Central memory CD8-positive, alpha-beta T cell (primary cell): ENCODE measurements at regions not wholly inside any gene's neighbourhood (a gene's known extent, or its start where the extent isn't known, plus 50 kb on each side); places are given as distances from the start of the nearest gene placed in this dataset.
"Not testable (repeated sequence)": the region's sequence is repeated elsewhere in the genome, so short reads cannot be mapped to it uniquely, and the experiment has no call there.

ENCODE experiments used
- ATAC-seq: fragments of 150-1000 bp; cut with Tn5 transposase; replicated peaks from 2 replicates; pipeline ENCODE4 v1.10.0; 2022; ENCODE audit warnings: mild to moderate bottlenecking, moderate FRiP score, moderate number of reproducible peaks; ENCODE audit not compliant: poor library complexity, severe bottlenecking; ENCODE audit errors: extremely low read depth
- DNase-seq, 2 donors: peaks; one replicate each; pipeline ENCODE4 v3.0.0; 2021; ENCODE audit warnings: low spot score in 2 of 2
- H3K27ac Mint-ChIP-seq: one replicate; pipeline ENCODE4 v1.8.0; 2022; ENCODE audit warnings: low read depth, mild to moderate bottlenecking, moderate library complexity, mixed read lengths
- H3K27me3 Mint-ChIP-seq: one replicate; pipeline ENCODE4 v1.8.0; 2022; ENCODE audit warnings: mixed read lengths
- H3K36me3 Mint-ChIP-seq: one replicate; pipeline ENCODE4 v1.8.0; 2022; ENCODE audit warnings: mild to moderate bottlenecking, moderate library complexity, mixed read lengths; ENCODE audit not compliant: insufficient read depth
- H3K4me1 Mint-ChIP-seq: one replicate; pipeline ENCODE4 v1.8.0; 2022; ENCODE audit warnings: mixed read lengths
- H3K4me3 Mint-ChIP-seq: one replicate; pipeline ENCODE4 v1.8.0; 2022; ENCODE audit warnings: mild to moderate bottlenecking, moderate library complexity, mixed read lengths
- H3K9me3 Mint-ChIP-seq: one replicate; pipeline ENCODE4 v1.8.0; 2022; ENCODE audit warnings: mixed read lengths

DNA sequence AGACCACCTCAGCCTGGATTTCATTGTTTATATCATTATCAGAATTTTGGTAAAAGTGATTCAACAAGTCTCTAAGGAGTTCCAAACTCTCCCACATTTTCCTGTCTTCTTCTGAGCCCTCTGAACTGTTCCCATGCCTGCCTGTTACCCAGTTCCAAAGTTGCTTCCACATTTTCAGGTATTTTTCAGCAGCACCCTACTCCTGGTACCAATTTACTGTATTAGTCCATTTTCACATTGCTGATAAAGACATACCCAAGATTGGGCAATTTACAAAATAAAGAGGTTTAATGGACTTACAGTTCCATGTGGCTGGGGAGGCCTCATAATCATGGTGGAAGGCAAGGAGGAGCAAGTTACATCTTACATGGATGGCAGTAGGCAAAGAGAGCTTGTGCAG is 1087.3 kb downstream of the DIAPH3 start:
- not testable (repeated sequence) for H3K36me3 Mint-ChIP-seq, DNase-seq, H3K4me1 Mint-ChIP-seq, H3K27ac Mint-ChIP-seq, H3K4me3 Mint-ChIP-seq, H3K27me3 Mint-ChIP-seq, ATAC-seq
- H3K9me3 Mint-ChIP-seq = peaks cover 41% of the 10 kb centered on the region

DNA sequence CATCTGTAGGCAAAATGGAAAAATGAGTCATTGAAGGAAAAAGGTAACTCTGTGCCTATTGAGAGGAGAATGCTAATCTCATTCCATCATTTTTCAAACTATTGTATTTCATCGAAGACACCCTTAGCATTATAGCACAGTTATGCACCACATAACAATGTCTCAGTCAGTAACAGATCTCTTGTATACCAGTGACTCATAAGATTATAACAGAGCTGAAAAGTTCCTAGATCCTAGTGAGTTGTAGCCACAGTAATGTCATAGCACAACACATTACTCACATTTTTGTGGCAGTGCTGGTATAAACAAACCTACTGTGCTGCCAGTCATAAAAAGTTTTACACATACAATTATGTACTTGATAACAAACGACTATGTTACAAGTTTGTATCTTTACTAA is 1077.6 kb downstream of the DIAPH3 start:
- Mint-ChIP-seq H3K4me3 (no peak overlapping the region), H3K4me1 (no peaks in the 10 kb centered on the region), H3K27ac (no peak overlapping the region), H3K27me3 (no peaks in the 10 kb centered on the region), H3K36me3 (no peaks in the 10 kb centered on the region), H3K9me3 (peaks cover 21% of the 10 kb centered on the region)
- ATAC-seq = no peak
- no peak for DNase-seq

DNA sequence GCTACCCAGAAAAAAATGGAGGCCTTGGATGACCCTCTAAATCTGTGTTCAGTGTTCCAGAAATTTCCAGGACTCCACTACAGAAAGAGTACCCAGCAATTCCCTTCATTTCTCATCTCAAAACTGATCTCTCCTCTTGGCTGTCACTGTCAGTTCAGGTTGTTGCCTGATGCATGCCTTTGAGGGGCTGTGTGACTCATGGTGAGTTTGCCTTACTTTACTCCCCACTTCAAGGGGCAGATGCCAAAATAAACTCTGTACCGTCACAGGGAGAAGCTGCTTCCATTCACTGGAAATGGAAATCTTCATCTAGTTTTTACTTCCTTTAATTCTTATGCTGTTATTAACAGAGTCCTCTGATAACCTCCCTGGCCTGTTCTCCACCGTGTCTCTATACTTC is 1075.0 kb downstream of the DIAPH3 start:
- DNase-seq (no peak), ATAC-seq (no peak)
- Mint-ChIP-seq H3K27ac (no peak overlapping the region), H3K4me3 (no peak overlapping the region), H3K4me1 (no peaks in the 10 kb centered on the region), H3K36me3 (no peaks in the 10 kb centered on the region), H3K9me3 (peaks cover 6% of the 10 kb centered on the region), H3K27me3 (no peaks in the 10 kb centered on the region)

DNA sequence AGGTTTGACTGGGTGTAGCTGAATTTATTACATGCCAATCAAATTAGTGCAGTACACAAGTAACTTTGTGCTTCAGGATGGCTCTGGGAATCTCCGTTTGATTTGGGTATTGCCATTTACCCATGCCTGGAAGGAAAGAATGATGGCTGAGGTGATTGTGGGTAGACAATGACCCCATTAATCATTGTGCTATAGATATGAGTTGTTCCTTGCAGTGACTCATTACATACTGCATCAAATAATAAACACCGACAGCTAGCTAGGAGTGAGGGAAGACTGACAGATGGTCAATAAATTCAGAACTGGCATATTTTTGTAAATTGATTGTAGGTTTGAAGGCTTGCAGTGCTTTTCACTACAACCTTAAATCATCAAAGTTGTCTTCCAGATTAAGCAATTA is 1069.5 kb downstream of the DIAPH3 start:
- H3K27me3 Mint-ChIP-seq = no peaks in the 10 kb centered on the region
- ATAC-seq (no peak), DNase-seq (no peak)
- H3K4me1 Mint-ChIP-seq = no peaks in the 10 kb centered on the region
- peaks cover 5% of the 10 kb centered on the region for H3K9me3 Mint-ChIP-seq
- no peak overlapping the region for H3K4me3 Mint-ChIP-seq
- H3K27ac Mint-ChIP-seq = no peak overlapping the region
- no peaks in the 10 kb centered on the region for H3K36me3 Mint-ChIP-seq

DNA sequence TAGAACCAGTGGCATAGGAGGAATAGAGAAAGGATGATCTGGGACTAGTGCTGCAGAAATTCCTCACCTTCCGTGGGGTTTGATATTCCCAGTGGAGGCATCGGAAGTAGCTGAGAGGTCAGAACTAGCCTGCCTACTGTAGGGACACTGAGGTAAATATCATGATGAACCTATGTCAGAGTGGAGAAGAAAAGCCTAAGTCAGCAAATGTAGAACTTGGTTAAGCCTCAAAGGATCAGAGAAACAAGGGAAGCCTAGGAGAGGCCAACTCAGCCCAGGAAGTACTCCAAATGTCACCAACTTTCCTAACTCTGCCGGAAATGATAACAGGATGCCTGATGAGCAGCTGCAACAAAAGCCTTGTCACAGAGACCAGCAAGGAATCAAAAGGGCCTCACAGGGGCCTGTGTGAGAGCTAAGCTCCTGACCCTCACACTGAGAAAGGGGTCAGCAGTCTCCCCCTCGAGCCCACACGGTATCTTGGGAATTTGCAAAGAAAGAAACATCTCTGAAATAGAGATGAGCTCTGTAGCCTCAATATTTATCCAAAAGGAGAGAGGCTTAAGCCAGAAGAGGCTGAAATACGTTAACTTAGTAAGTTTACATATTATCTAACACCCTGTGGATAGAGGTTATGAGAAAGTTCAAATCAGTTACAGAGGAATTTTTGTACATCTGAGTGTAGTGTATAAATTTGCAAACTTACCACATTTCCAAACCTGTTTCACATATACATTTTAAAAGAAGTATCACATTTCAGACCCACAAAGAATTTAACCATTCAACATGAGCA is 1064.3 kb downstream of the DIAPH3 start:
- Mint-ChIP-seq H3K4me1 (no peaks in the 10 kb centered on the region), H3K36me3 (no peaks in the 10 kb centered on the region), H3K4me3 (no peak overlapping the region), H3K27me3 (no peaks in the 10 kb centered on the region), H3K27ac (no peak overlapping the region), H3K9me3 (peaks cover 5% of the 10 kb centered on the region)
- DNase-seq = no peak
- no peak for ATAC-seq

DNA sequence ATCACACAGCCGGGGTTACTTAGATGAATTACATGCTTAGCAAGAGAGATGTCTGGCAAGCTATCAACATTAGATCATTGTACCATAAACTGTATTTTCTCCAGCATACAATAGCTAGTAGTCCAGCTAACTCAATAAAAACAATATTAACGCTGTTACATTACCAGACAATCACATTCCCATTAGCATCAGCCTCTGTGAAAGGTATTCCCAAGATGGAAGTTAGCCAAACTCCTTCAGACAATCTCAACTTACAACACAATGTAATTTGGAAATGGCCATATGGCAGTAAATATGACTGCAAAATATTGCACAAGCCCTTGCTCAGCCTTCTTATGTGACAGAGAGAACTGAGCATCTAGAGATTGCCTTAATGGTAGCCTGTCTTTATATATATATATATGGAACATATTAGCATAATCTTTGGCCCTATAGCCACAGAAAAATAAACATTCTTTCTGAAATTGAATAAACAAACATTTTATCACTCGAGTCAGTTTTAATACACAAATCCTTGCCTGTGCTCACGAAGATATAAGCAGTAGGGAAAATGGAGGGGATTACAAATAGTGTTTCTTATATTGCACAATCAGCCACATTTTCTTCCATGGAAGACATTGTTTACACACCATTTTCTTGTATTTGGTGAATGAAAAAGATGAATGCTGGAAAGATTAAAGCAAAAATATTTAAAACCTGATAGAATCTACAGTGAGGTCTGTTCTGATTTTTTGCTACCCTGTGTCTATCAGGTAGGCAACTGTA is 1060.5 kb downstream of the DIAPH3 start:
- Mint-ChIP-seq H3K4me1 (no peaks in the 10 kb centered on the region), H3K27ac (no peak overlapping the region), H3K4me3 (no peak overlapping the region), H3K27me3 (no peaks in the 10 kb centered on the region), H3K9me3 (peaks cover 9% of the 10 kb centered on the region), H3K36me3 (no peaks in the 10 kb centered on the region)
- no peak for DNase-seq
- ATAC-seq = no peak

DNA sequence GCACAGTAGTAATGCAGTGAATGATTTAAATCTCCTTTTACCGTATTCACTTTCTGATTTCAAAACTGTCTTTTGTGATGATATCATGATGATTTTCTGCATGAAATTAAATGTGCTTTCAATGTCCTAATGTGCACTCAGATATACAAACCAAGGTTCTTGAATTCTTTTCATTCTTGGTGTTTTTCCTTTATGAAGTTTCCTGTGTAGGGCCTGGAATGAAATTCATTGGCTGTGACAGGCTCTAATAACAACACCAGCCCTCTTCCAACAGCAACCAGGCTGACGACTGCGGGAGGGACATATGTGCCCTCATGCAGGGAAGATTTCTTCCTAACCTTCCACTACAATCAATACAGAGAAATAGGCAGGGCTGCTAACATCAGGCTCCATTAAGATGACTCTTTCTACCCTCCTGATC is 1052.0 kb downstream of the DIAPH3 start:
- Mint-ChIP-seq H3K27me3 (no peaks in the 10 kb centered on the region), H3K36me3 (no peaks in the 10 kb centered on the region), H3K4me1 (no peaks in the 10 kb centered on the region), H3K9me3 (peaks cover 9% of the 10 kb centered on the region), H3K4me3 (no peak overlapping the region), H3K27ac (no peak overlapping the region)
- no peak for DNase-seq
- ATAC-seq = no peak

DNA sequence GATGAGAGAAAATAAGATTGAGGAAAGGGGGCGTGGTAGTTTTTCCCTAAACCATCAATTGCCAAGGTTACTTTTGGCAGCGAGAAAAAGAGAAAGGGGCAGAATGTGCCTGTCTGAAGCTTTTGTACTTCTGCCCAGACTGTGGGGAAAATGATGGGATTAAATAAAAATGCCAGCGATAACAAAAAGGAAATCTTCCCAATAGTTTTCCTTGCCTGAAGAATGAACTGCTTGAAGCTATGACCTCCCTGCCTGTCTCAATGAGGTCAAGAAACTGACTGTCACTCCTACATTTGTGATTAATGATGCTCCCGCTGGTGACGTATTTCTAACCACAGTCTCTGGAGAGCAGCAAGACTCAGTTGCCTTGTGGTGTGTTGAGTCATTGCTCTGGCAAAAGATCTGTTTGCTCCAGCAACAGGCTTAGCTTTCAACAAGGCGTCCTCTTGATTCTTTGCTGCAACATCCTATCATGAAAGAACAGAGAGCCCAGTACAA is 1051.5 kb downstream of the DIAPH3 start:
- H3K27ac Mint-ChIP-seq = no peak overlapping the region
- ATAC-seq = no peak
- H3K4me3 Mint-ChIP-seq = no peak overlapping the region
- no peaks in the 10 kb centered on the region for H3K36me3 Mint-ChIP-seq
- DNase-seq = no peak
- H3K27me3 Mint-ChIP-seq = no peaks in the 10 kb centered on the region
- peaks cover 6% of the 10 kb centered on the region for H3K9me3 Mint-ChIP-seq
- H3K4me1 Mint-ChIP-seq = no peaks in the 10 kb centered on the region

DNA sequence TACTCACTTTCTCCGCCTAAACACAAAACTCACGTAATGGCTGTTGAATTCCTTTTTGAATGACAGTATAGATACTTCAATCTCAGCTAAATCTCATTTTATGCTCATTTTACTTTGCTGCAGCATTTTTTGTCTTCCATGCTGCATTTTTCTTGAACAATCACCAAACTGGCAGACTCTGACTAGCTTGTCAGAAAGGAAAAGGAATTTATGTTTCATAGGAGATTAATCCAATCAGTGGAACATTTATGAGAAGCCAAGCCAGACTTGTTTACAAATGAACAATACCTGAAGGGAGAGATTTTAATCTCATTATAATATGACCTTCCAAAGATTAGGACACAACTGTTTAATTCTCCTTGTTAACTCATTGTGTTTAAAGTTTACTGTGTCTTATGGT is 1044.3 kb downstream of the DIAPH3 start:
- Mint-ChIP-seq H3K36me3 (no peaks in the 10 kb centered on the region), H3K27ac (no peak overlapping the region), H3K4me1 (no peaks in the 10 kb centered on the region), H3K4me3 (no peak overlapping the region), H3K27me3 (no peaks in the 10 kb centered on the region), H3K9me3 (no peaks in the 10 kb centered on the region)
- ATAC-seq (no peak), DNase-seq (no peak)

DNA sequence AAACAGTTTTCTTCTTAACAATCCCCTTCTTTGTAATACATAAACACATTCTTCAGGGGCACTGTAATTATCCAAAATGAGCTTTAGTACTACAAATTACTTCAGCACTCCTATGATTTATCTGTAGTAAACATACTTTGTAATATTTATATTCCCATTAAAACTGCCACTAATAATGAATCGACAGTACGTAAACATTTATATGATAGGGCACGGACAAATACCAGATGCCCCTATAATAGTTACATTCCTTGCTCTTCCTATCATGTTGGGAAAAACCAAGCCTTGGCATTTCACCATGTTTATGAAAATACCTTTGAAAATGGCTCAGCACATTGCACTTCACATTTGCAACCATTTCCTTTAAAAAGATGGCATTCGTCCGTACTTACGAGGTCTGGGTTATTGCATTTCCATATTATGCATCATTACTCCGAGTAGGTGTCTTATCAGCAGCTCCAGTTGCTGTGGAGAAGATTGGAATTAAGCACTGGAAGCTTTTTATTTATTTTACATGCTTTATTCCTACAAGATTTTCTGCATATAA is 1043.4 kb downstream of the DIAPH3 start:
- no peak overlapping the region for H3K4me3 Mint-ChIP-seq
- H3K36me3 Mint-ChIP-seq = no peaks in the 10 kb centered on the region
- no peak for ATAC-seq
- H3K27ac Mint-ChIP-seq = no peak overlapping the region
- no peaks in the 10 kb centered on the region for H3K4me1 Mint-ChIP-seq
- H3K9me3 Mint-ChIP-seq = no peaks in the 10 kb centered on the region
- no peaks in the 10 kb centered on the region for H3K27me3 Mint-ChIP-seq
- no peak for DNase-seq

DNA sequence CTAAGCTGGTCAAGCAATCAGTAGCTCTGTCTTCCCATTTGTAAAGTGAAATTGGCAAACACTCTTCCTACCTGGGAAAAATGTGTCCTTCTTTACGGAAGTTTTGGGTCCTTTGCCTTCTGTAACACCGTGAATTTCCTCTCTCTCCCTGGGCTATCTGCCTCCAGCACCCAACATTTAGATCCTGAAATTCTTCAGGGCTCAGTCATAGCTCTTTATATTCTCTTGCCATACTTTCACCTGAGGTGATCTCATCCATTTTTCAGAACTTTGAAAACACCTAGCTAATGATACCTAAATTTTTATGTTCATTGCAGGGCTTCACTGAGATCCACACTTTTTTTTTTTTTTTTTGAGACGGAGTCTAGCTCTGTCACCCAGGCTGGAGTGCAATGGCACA is 1042.2 kb downstream of the DIAPH3 start:
- DNase-seq (no peak), ATAC-seq (no peak)
- Mint-ChIP-seq H3K4me1 (no peaks in the 10 kb centered on the region), H3K27me3 (no peaks in the 10 kb centered on the region), H3K4me3 (no peak overlapping the region), H3K9me3 (no peaks in the 10 kb centered on the region), H3K36me3 (no peaks in the 10 kb centered on the region), H3K27ac (no peak overlapping the region)

DNA sequence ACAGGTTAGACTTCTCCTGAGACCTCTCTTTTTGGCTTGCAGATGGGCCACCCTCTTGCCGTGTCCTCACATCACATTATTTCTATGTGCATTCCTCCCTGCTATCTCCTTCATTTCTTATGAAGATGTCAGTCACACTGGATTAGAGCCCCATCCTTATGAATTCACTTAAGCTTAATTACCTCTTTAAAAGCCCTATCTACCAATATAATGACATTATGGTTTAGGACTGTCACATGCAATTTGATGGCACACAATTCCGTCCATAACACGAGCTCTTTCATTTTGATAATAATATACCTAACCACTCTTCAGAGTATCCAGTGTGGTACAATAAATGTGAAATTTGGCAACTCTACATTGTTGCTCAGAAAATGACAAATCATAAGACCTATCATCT is 1037.3 kb downstream of the DIAPH3 start:
- ATAC-seq (no peak), DNase-seq (no peak)
- Mint-ChIP-seq H3K27me3 (no peaks in the 10 kb centered on the region), H3K36me3 (no peaks in the 10 kb centered on the region), H3K4me3 (no peak overlapping the region), H3K9me3 (no peaks in the 10 kb centered on the region), H3K27ac (no peak overlapping the region), H3K4me1 (no peaks in the 10 kb centered on the region)

DNA sequence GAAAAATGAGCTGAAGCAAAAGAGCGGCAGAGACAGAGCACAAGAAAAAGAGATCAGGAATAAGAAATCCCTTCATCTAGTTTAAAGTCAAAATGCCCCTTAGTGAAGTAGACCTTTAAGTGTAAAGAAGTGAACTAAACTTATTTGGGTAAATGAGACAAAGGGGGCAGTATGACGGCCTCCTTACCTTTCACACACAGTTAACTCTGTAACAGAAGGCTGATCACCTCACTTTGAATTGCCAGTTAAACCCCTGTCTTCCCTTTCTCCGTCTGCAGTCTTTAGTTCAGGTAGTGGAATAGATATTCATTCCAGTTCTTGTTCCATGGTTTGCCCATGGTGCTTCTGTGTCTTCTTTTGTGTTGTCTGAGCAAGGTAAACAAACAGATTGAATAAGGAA is 1029.8 kb downstream of the DIAPH3 start:
- Mint-ChIP-seq H3K4me1 (no peaks in the 10 kb centered on the region), H3K27me3 (no peaks in the 10 kb centered on the region), H3K4me3 (no peak overlapping the region), H3K27ac (no peak overlapping the region), H3K36me3 (no peaks in the 10 kb centered on the region), H3K9me3 (peaks cover 27% of the 10 kb centered on the region)
- DNase-seq (no peak), ATAC-seq (no peak)
